HG03175 (cell line): ENCODE measurements at regions not wholly inside any gene's neighbourhood (a gene's known extent, or its start where the extent isn't known, plus 50 kb on each side); places are given as distances from the start of the nearest gene placed in this dataset.

Experiments used
- ATAC-seq: cut with Tn5 transposase; IDR thresholded peaks from one replicate; pipeline ENCODE4 v1.9.1; 2021; ENCODE audit warnings: mild to moderate bottlenecking, moderate library complexity; ENCODE audit not compliant: unreplicated experiment

GRCh38 chr16:64544859-64545258, 577.0 kb downstream of the CDH11 start:
- ATAC-seq = no peak

- ATAC-seq = no peak
Measured at GRCh38 chr16:64543441-64543840, 578.4 kb downstream of the CDH11 start.

- ATAC-seq = no peak
Measured at GRCh38 chr16:64543031-64543430, 578.8 kb downstream of the CDH11 start.

GRCh38 chr16:64542152-64542551, 579.7 kb downstream of the CDH11 start:
- ATAC-seq = no peak

- ATAC-seq = no peak
Measured at GRCh38 chr16:64541621-64542020, 580.2 kb downstream of the CDH11 start.

- no peak for ATAC-seq
Measured at GRCh38 chr16:64540434-64540833, 581.4 kb downstream of the CDH11 start.

GRCh38 chr16:64539811-64540371, 582.0 kb downstream of the CDH11 start:
- ATAC-seq = no peak

- ATAC-seq = no peak
Measured at GRCh38 chr16:64534180-64534780, 587.6 kb downstream of the CDH11 start.

- ATAC-seq = no peak
Measured at GRCh38 chr16:64532691-64533090, 589.2 kb downstream of the CDH11 start.

- no peak for ATAC-seq
Measured at GRCh38 chr16:64532117-64532516, 589.7 kb downstream of the CDH11 start.

- ATAC-seq = no peak
Measured at GRCh38 chr16:64531401-64531800, 590.5 kb downstream of the CDH11 start.

- ATAC-seq = no peak
Measured at GRCh38 chr16:64522548-64522947, 599.3 kb downstream of the CDH11 start.

GRCh38 chr16:64513871-64514270, 608.0 kb downstream of the CDH11 start:
- ATAC-seq = no peak

- no peak for ATAC-seq
Measured at GRCh38 chr16:64507240-64508024, 614.4 kb downstream of the CDH11 start.

- no peak for ATAC-seq
Measured at GRCh38 chr16:64499211-64499610, 622.7 kb downstream of the CDH11 start.

GRCh38 chr16:64498363-64498762, 623.5 kb downstream of the CDH11 start:
- ATAC-seq = no peak

- no peak for ATAC-seq
Measured at GRCh38 chr16:64493709-64494108, 628.2 kb downstream of the CDH11 start.

- ATAC-seq = no peak
Measured at GRCh38 chr16:64489449-64489848, 632.4 kb downstream of the CDH11 start.

- no peak for ATAC-seq
Measured at GRCh38 chr16:64486561-64486960, 635.3 kb downstream of the CDH11 start.

- ATAC-seq = no peak
Measured at GRCh38 chr16:64481497-64481896, 640.4 kb downstream of the CDH11 start.

GRCh38 chr16:64478252-64478906, 643.5 kb downstream of the CDH11 start:
- no peak for ATAC-seq
